Esophagus muscularis mucosa (tissue), 4 donors: ENCODE measurements at regions not wholly inside any gene's neighbourhood (a gene's known extent, or its start where the extent isn't known, plus 50 kb on each side); places are given as distances from the start of the nearest gene placed in this dataset.

Source experiments
- DNase-seq: peaks from one replicate; pipeline ENCODE4 v3.0.0-alpha.2; 2017; ENCODE audit errors: extremely low spot score
- H3K27ac ChIP-seq, 4 donors: fragments of 200-600 bp; sonication (generic); replicated peaks in 1 of 4; 1 replicate in 3 of 4; 2 replicates in 1 of 4; pipeline ENCODE4 v1.5.1; 2016 to 2019; ENCODE audit warnings: mild to moderate bottlenecking in 1 of 4
- H3K27me3 ChIP-seq, 4 donors: fragments of 200-600 bp; sonication (generic); one replicate each; pipeline versions ENCODE4 v1.5.1 to v1.6.0; 2016 to 2019
- H3K36me3 ChIP-seq, 4 donors: fragments of 200-600 bp; sonication (generic); one replicate each; pipeline ENCODE4 v1.5.1; 2016 to 2019
- H3K4me1 ChIP-seq, 4 donors: fragments of 200-600 bp; sonication (generic); one replicate each; pipeline ENCODE4 v1.5.1; 2016 to 2019
- H3K4me3 ChIP-seq, 4 donors: fragments of 200-600 bp; sonication (generic); 1 replicate in 2 of 4; 2 replicates in 2 of 4; pipeline ENCODE4 v1.5.1; 2016 to 2019; ENCODE audit warnings: mild to moderate bottlenecking in 4 of 4, moderate library complexity in 1 of 4
- H3K9me3 ChIP-seq, 4 donors: fragments of 200-600 bp; sonication (generic); 1 replicate in 3 of 4; 2 replicates in 1 of 4; pipeline ENCODE4 v1.5.1; 2016 to 2019
- CTCF ChIP-seq, 3 experiments: fragments of 200-600 bp in 2 of 3; fragments of 450-650 bp in 1 of 3; sonication (generic) in 2 of 3; IDR thresholded peaks; one replicate each; pipeline ENCODE4 v1.5.1; 2017 to 2019; ENCODE audit warnings: antibody characterized with exemption in 3 of 3, mild to moderate bottlenecking in 2 of 3, moderate library complexity in 1 of 3
- EP300 ChIP-seq: sonication (generic); formaldehyde crosslinking; IDR thresholded peaks from one replicate; pipeline ENCODE4 v1.6.1; 2017; ENCODE audit warnings: antibody characterized with exemption
- POLR2A ChIP-seq: fragments of 450-650 bp; IDR thresholded peaks from one replicate; pipeline ENCODE4 v1.6.1; 2017; ENCODE audit warnings: antibody characterized with exemption, moderate library complexity, mild to moderate bottlenecking, low read depth
- POLR2AphosphoS5 ChIP-seq, 2 donors: sonication (generic); formaldehyde crosslinking; IDR thresholded peaks; one replicate each; pipeline ENCODE4 v1.6.1; 2017; ENCODE audit warnings: antibody characterized with exemption in 2 of 2
- WGBS: methylation state at CpG from one replicate; pipeline ENCODE4 v1.1.5; 2018; 5-methylcytosine and 5-hydroxymethylcytosine counted together
- intact Hi-C: fragments of 100-400 bp; cut with DNase I; formaldehyde crosslinking; loops from one replicate; pipeline ENCODE4 v1.15.1; 2023

- H3K4me1 ChIP-seq: no peaks in the 10 kb centered on the region
- no peaks in the 10 kb centered on the region for H3K36me3 ChIP-seq
- H3K9me3 ChIP-seq: peaks cover 0 to 9% (median 7%) of the 10 kb centered on the region in 4 donors
- TF ChIP-seq POLR2A (no peak), CTCF (IDR thresholded peaks at IDR 0.05) (no peak), EP300 (no peak), POLR2AphosphoS5 (IDR thresholded peaks at IDR 0.05) (no peak)
- WGBS: 94% methylated on average over 8 of the region's 14 CpGs
- H3K27me3 ChIP-seq: no peaks in the 10 kb centered on the region
- no peak overlapping the region for H3K4me3 ChIP-seq
- intact Hi-C loops: no loop called here
- no peak overlapping the region for H3K27ac ChIP-seq
- DNase-seq: no peak
Observed at GRCh38 chr6:141041596-141042087, 1091.1 kb upstream of the GJE1 start.

- Histone ChIP-seq H3K27me3 (no peaks in the 10 kb centered on the region), H3K4me1 (peaks cover 0 to 8% (median 3%) of the 10 kb centered on the region in 4 donors), H3K4me3 (no peak overlapping the region), H3K36me3 (no peaks in the 10 kb centered on the region), H3K9me3 (no peaks in the 10 kb centered on the region), H3K27ac (no peak overlapping the region)
- WGBS: 75% methylated on average over 5 of the region's 5 CpGs
- TF ChIP-seq POLR2AphosphoS5 (IDR thresholded peaks at IDR 0.05): no peak
- TF ChIP-seq EP300: no peak
- TF ChIP-seq CTCF (IDR thresholded peaks at IDR 0.05): no peak
- no peak for TF ChIP-seq POLR2A
- intact Hi-C loops: no loop called here
- DNase-seq: no peak
Observed at GRCh38 chr6:141035312-141036200, 1097.2 kb upstream of the GJE1 start.

GRCh38 chr6:141033101-141033500, 1099.6 kb upstream of the GJE1 start:
- TF ChIP-seq CTCF (IDR thresholded peaks at IDR 0.05) (no peak), POLR2A (no peak), POLR2AphosphoS5 (IDR thresholded peaks at IDR 0.05) (no peak), EP300 (no peak)
- H3K27ac ChIP-seq: no peak overlapping the region
- H3K9me3 ChIP-seq: no peaks in the 10 kb centered on the region
- DNase-seq: no peak
- no peaks in the 10 kb centered on the region for H3K36me3 ChIP-seq
- H3K4me3 ChIP-seq: no peak overlapping the region
- H3K27me3 ChIP-seq: no peaks in the 10 kb centered on the region
- H3K4me1 ChIP-seq: peaks cover 0 to 8% (median 3%) of the 10 kb centered on the region in 4 donors
- intact Hi-C loops: no loop called here

DNA sequence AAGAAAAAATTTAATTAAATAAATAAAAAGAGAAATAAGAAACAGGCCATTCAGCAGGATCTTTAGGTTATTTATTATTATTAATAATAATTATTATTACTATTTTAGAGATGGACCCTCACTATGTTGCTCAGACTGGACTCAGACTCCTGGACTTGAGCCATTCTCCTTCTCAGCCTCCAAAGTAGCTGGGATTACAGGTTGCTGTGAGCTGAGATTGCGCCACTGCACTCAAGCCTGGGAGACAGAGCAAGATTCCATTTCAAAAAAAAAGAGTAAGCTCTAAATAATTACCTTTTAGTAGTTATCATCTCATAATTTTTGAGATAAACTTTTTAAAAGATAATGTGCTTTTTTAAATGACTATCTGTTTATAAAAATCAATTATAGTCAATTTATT, 1102.8 kb upstream of the GJE1 start:
- Histone ChIP-seq H3K4me3 (no peak overlapping the region), H3K27me3 (no peaks in the 10 kb centered on the region), H3K4me1 (peaks cover 0 to 8% (median 3%) of the 10 kb centered on the region in 4 donors), H3K9me3 (no peaks in the 10 kb centered on the region), H3K27ac (no peak overlapping the region), H3K36me3 (no peaks in the 10 kb centered on the region)
- TF ChIP-seq CTCF (IDR thresholded peaks at IDR 0.05): no peak
- TF ChIP-seq POLR2AphosphoS5 (IDR thresholded peaks at IDR 0.05): no peak
- no peak for TF ChIP-seq EP300
- no peak for TF ChIP-seq POLR2A
- intact Hi-C loops: no loop called here
- DNase-seq: no peak
- WGBS: 91% methylated on average over 1 of the region's 1 CpG
